A549 (cell line): ENCODE measurements at regions not wholly inside any gene's neighbourhood (a gene's known extent, or its start where the extent isn't known, plus 50 kb on each side); places are given as distances from the start of the nearest gene placed in this dataset.

Source experiments
- ATAC-seq, 2 experiments: fragments of 200-7000 bp in 1 of 2; fragments of >200 bp in 1 of 2; cut with Nextera tagmentation in 1 of 2; cut with Tn5 transposase in 1 of 2; 3 replicates each; pipeline versions ENCODE4 v1.8.0 to v1.9.1; 2018 to 2020; ENCODE audit warnings: mild to moderate bottlenecking in 1 of 2, moderate library complexity in 1 of 2
- CTCF ChIA-PET: fragments of 300-600 bp; sonication (Branson Sonifier 250); formaldehyde crosslinking; extraction: SDS; loops from one replicate; lab custom pipeline; 2021; ENCODE audit warnings: antibody characterized with exemption, inconsistent platforms; lab: Yijun Ruan, JAX
- POLR2A ChIA-PET: fragments of 350-600 bp; formaldehyde crosslinking; extraction: SDS; loops from one replicate; lab custom pipeline; 2021; ENCODE audit warnings: antibody characterized with exemption, inconsistent platforms; lab: Yijun Ruan, JAX
- DNase-seq, 2 experiments: peaks; one replicate each; pipeline versions ENCODE4 v3.0.0 to v3.0.0-alpha.2; 2011 to 2016; ENCODE audit warnings: low read depth in 1 of 2, low spot score in 1 of 2
- FAIRE-seq: peaks from 2 replicates; lab custom pipeline; 2011; peaks lifted over from hg19 to GRCh38; lab: Jason Lieb, UNC
- H3K27ac ChIP-seq, 2 experiments: fragments of >200 bp; sonication (Bioruptor Twin); formaldehyde crosslinking; 3 replicates each; pipeline ENCODE4 v1.5.1; 2016 to 2017
- H3K4me1 ChIP-seq: fragments of >200 bp; sonication (Bioruptor Twin); formaldehyde crosslinking; 3 replicates; pipeline ENCODE4 v1.6.1; 2016
- H3K4me2 ChIP-seq: fragments of >200 bp; sonication (Bioruptor Twin); formaldehyde crosslinking; 3 replicates; pipeline ENCODE4 v1.6.1; 2016
- H3K4me3 ChIP-seq: fragments of >200 bp; sonication (Bioruptor Twin); formaldehyde crosslinking; 3 replicates; pipeline ENCODE4 v1.5.1; 2016
- H3K9me3 ChIP-seq: fragments of >200 bp; sonication (Bioruptor Twin); formaldehyde crosslinking; 3 replicates; pipeline ENCODE4 v1.6.1; 2016
- BHLHE40 ChIP-seq: IDR thresholded peaks from 2 replicates; pipeline ENCODE4 v1.6.1; 2012; ENCODE audit warnings: low read depth, low read length, inconsistent platforms
- CBX8 ChIP-seq: fragments of 200-600 bp; sonication (generic); IDR thresholded peaks from 2 replicates; pipeline ENCODE4 v1.6.1; 2016
- CEBPB ChIP-seq, 2 experiments: fragments of >200 bp in 1 of 2; sonication (Bioruptor Twin) in 1 of 2; formaldehyde crosslinking in 1 of 2; IDR thresholded peaks; 2 replicates each; pipeline ENCODE4 v1.6.1; 2012 to 2016
- CTCF ChIP-seq: fragments of >200 bp; sonication (Bioruptor Twin); formaldehyde crosslinking; IDR thresholded peaks from 3 replicates; pipeline ENCODE4 v1.5.1; 2016
- FOSB ChIP-seq: fragments of 250-450 bp; sonication (Bioruptor Pico); IDR thresholded peaks from 2 replicates; pipeline ENCODE4 v1.5.0; 2020; ENCODE audit warnings: mild to moderate bottlenecking, moderate library complexity
- FOSL2 ChIP-seq, 2 experiments: fragments of 450-650 bp in 1 of 2; fragments of >200 bp in 1 of 2; sonication (Bioruptor Twin) in 1 of 2; formaldehyde crosslinking; IDR thresholded peaks; 2 replicates each; pipeline versions ENCODE4 v1.5.0 to v1.6.1; 2016 to 2020; ENCODE audit warnings: mild to moderate bottlenecking in 1 of 2, moderate library complexity in 1 of 2
- FOXS1 ChIP-seq: fragments of 250-450 bp; sonication (Bioruptor Pico); IDR thresholded peaks from 2 replicates; pipeline ENCODE4 v1.5.0; 2020; ENCODE audit warnings: mild to moderate bottlenecking, moderate library complexity
- GATA3 ChIP-seq: IDR thresholded peaks from 2 replicates; pipeline ENCODE4 v1.6.1; 2012; ENCODE audit warnings: borderline replicate concordance
- HES2 ChIP-seq: fragments of >200 bp; sonication (Bioruptor Twin); formaldehyde crosslinking; IDR thresholded peaks from 2 replicates; pipeline ENCODE4 v1.6.1; 2016
- HOXB13 ChIP-seq: fragments of 250-450 bp; sonication (Bioruptor Pico); IDR thresholded peaks from 2 replicates; pipeline ENCODE4 v1.5.0; 2020; ENCODE audit warnings: low read depth, mild to moderate bottlenecking, moderate library complexity
- MAZ ChIP-seq: fragments of 150-350 bp; IDR thresholded peaks from 2 replicates; pipeline ENCODE4 v1.6.1; 2014; ENCODE audit warnings: antibody characterized with exemption, low read depth, low read length, borderline replicate concordance
- NFE2L2 ChIP-seq: fragments of 150-350 bp; conservative IDR thresholded peaks from 2 replicates; pipeline ENCODE4 v1.6.1; 2014; ENCODE audit warnings: low read length
- RAD21 ChIP-seq, 2 experiments: fragments of >200 bp in 1 of 2; sonication (Bioruptor Twin) in 1 of 2; formaldehyde crosslinking in 1 of 2; IDR thresholded peaks in 1 of 2; conservative IDR thresholded peaks in 1 of 2; 2 replicates in 1 of 2; 3 replicates in 1 of 2; pipeline ENCODE4 v1.6.1; 2012 to 2018; ENCODE audit warnings: inconsistent platforms in 1 of 2
- RARB ChIP-seq: fragments of 250-450 bp; sonication (Bioruptor Pico); IDR thresholded peaks from 2 replicates; pipeline ENCODE4 v1.8.0; 2021; ENCODE audit warnings: mild to moderate bottlenecking, moderate library complexity
- REST ChIP-seq: fragments of 200-600 bp; sonication (generic); IDR thresholded peaks from 2 replicates; pipeline ENCODE4 v1.6.1; 2016; ENCODE audit warnings: antibody characterized with exemption, mild to moderate bottlenecking, moderate library complexity
- RFX5 ChIP-seq: fragments of 450-650 bp; IDR thresholded peaks from 2 replicates; pipeline ENCODE4 v1.7.1; 2014; ENCODE audit warnings: antibody characterized with exemption, mild to moderate bottlenecking, moderate library complexity
- RNF2 ChIP-seq: fragments of 200-600 bp; sonication (generic); IDR thresholded peaks from 2 replicates; pipeline ENCODE4 v1.6.1; 2016; ENCODE audit warnings: low read depth, mild to moderate bottlenecking, antibody characterized with exemption, moderate library complexity, borderline replicate concordance
- SREBF2 ChIP-seq: fragments of 450-650 bp; IDR thresholded peaks from 2 replicates; pipeline ENCODE4 v1.6.1; 2014; ENCODE audit warnings: mild to moderate bottlenecking, moderate library complexity
- TP53 ChIP-seq: fragments of 250-450 bp; sonication (Bioruptor Pico); IDR thresholded peaks from 2 replicates; pipeline ENCODE4 v1.5.0; 2021; ENCODE audit warnings: mild to moderate bottlenecking, moderate library complexity
- ZC3H11A ChIP-seq: fragments of 450-650 bp; IDR thresholded peaks from 2 replicates; pipeline ENCODE4 v1.6.1; 2014; ENCODE audit warnings: antibody characterized with exemption, mild to moderate bottlenecking
- ZFP36 ChIP-seq: fragments of 450-650 bp; IDR thresholded peaks from 2 replicates; pipeline ENCODE4 v1.6.1; 2014; ENCODE audit warnings: borderline replicate concordance; ENCODE audit not compliant: partially characterized antibody
- WGBS: methylation state at CpG from one replicate; pipeline ENCODE4 v1.1.6; 2017; ENCODE audit errors: missing lambda C conversion rate; 5-methylcytosine and 5-hydroxymethylcytosine counted together

- H3K4me3 ChIP-seq, result no peak overlapping the region
- no peak for ATAC-seq
- no peak for TF ChIP-seq CEBPB (IDR thresholded peaks at IDR 0.05)
- no peak for TF ChIP-seq RNF2
- TF ChIP-seq ZFP36, result no peak
- no peak for TF ChIP-seq RARB (CRISPR knock-in tag)
- TF ChIP-seq, all 56 proteins: peak for 0
- DNase-seq, result no peak
- ChIA-PET POLR2A (no interaction called here), CTCF (interaction anchor here (0.8 kb wide), 1 partner anchor 24 kb away, joined by 3 read pairs; no protein-coding TSS in a partner anchor)
- FAIRE-seq, result no peak
- Histone ChIP-seq H3K27ac (no peak overlapping the region), H3K9me3 (no peaks in the 10 kb centered on the region), H3K4me1 (no peaks in the 10 kb centered on the region), H3K4me2 (no peak overlapping the region)
Measured at GRCh38 chr3:118707991-118708390, 326.7 kb downstream of the IGSF11 start.

GRCh38 chr3:118710532-118710931, 324.1 kb downstream of the IGSF11 start:
- CTCF ChIA-PET, result no interaction called here
- WGBS, result 32% methylated on average over 2 of the region's 2 CpGs
- no peaks in the 10 kb centered on the region for H3K9me3 ChIP-seq
- TF ChIP-seq HES2 (no peak), FOSL2 (IDR thresholded peaks at IDR 0.05) (no peak), FOSL2 (CRISPR knock-in tag; IDR thresholded peaks at IDR 0.05) (no peak), REST (no peak), RAD21 (conservative IDR thresholded peaks at IDR 0.05 in 1 of 2, IDR thresholded peaks at IDR 0.05 in 1 of 2) (no peak), MAZ (no peak), TP53 (CRISPR knock-in tag) (no peak), BHLHE40 (no peak), ZC3H11A (no peak), HOXB13 (CRISPR knock-in tag) (no peak), ZFP36 (no peak), FOSB (CRISPR knock-in tag) (no peak), FOXS1 (CRISPR knock-in tag) (no peak), CBX8 (no peak), SREBF2 (no peak), RFX5 (no peak), NFE2L2 (no peak)
- DNase-seq (no peak), FAIRE-seq (no peak), ATAC-seq (no peak)
- POLR2A ChIA-PET, result no interaction called here
- H3K4me1 ChIP-seq, result no peaks in the 10 kb centered on the region
- no peak overlapping the region for H3K4me2 ChIP-seq
- no peak overlapping the region for H3K4me3 ChIP-seq
- H3K27ac ChIP-seq, result no peak overlapping the region

GRCh38 chr3:118713502-118714207, 321.0 kb downstream of the IGSF11 start:
- H3K4me1 ChIP-seq, result no peaks in the 10 kb centered on the region
- POLR2A ChIA-PET, result no interaction called here
- no peak overlapping the region for H3K4me3 ChIP-seq
- no peaks in the 10 kb centered on the region for H3K9me3 ChIP-seq
- TF ChIP-seq GATA3 (0 out of 2 replicates have a peak, but pooled peaks have one; percentile 21), CTCF (no peak)
- DNase-seq, result no peak
- H3K4me2 ChIP-seq, result no peak overlapping the region
- no peak for FAIRE-seq
- ATAC-seq, result no peak
- H3K27ac ChIP-seq, result no peak overlapping the region
- 8% methylated on average over 3 of the region's 3 CpGs for WGBS
- CTCF ChIA-PET, result no interaction called here
